Endothelial cell of umbilical vein (primary cell): ENCODE measurements at regions not wholly inside any gene's neighbourhood (a gene's known extent, or its start where the extent isn't known, plus 50 kb on each side); places are given as distances from the start of the nearest gene placed in this dataset.

Experiments used
- BruUV-seq: library from RNA; stranded (reverse); fragments of 400-500 nt; replicated peaks from 2 replicates; lab custom pipeline; 2021; lab: Mats Ljungman, UMichigan
- CTCF ChIA-PET: fragments of 300-600, 350-600 bp; sonication (Branson Sonifier 250); formaldehyde crosslinking; loops from one replicate; lab custom pipeline; 2021; ENCODE audit warnings: antibody characterized with exemption, inconsistent platforms; lab: Charles Lee
- POLR2A ChIA-PET: fragments of 300-600, 350-600 bp; sonication (Branson Sonifier 250); formaldehyde crosslinking; loops from one replicate; lab custom pipeline; 2021; ENCODE audit warnings: antibody characterized with exemption, inconsistent platforms; lab: Charles Lee
- DNase-seq: peaks from one replicate; pipeline ENCODE4 v3.0.0-alpha.2; 2011; ENCODE audit warnings: low read depth, low spot score
- FAIRE-seq: peaks from 2 replicates; lab custom pipeline; 2011; peaks lifted over from hg19 to GRCh38; lab: Jason Lieb, UNC
- H2AFZ ChIP-seq: 2 replicates; pipeline ENCODE4 v1.6.0; 2012; ENCODE audit warnings: low read depth, low read length, control low read depth, inconsistent platforms
- H3K27ac ChIP-seq: 2 replicates; pipeline ENCODE4 v1.5.1; 2011; ENCODE audit warnings: low read depth, mild to moderate bottlenecking, control low read depth, low read length, moderate library complexity; ENCODE audit not compliant: insufficient read depth
- H3K27me3 ChIP-seq, 2 experiments: 2 replicates each; pipeline versions ENCODE4 v1.6.0 to v1.6.1; 2011; ENCODE audit warnings: low read length in 2 of 2, mixed read lengths in 1 of 2; ENCODE audit not compliant: control insufficient read depth in 2 of 2, insufficient read depth in 2 of 2
- H3K36me3 ChIP-seq, 2 experiments: 2 replicates in 1 of 2; 3 replicates in 1 of 2; pipeline ENCODE4 v1.5.1; 2011; ENCODE audit warnings: low read length in 2 of 2, mild to moderate bottlenecking in 1 of 2, moderate library complexity in 1 of 2; ENCODE audit not compliant: control insufficient read depth in 2 of 2, insufficient read depth in 2 of 2; ENCODE audit errors: extremely low read depth in 1 of 2
- H3K4me1 ChIP-seq: 3 replicates; pipeline ENCODE4 v1.5.1; 2011; ENCODE audit warnings: mild to moderate bottlenecking, low read length; ENCODE audit not compliant: control insufficient read depth, insufficient read depth; ENCODE audit errors: extremely low read depth
- H3K4me2 ChIP-seq: 2 replicates; pipeline ENCODE4 v1.6.1; 2011; ENCODE audit warnings: low read length, control low read depth, mixed read lengths; ENCODE audit not compliant: insufficient read depth
- H3K4me3 ChIP-seq, 3 experiments: fragments of 200-600 bp in 1 of 3; sonication (generic), shearing (Covaris generic) in 1 of 3; replicated peaks in 1 of 3; 2 replicates each; pipeline ENCODE4 v1.5.1; 2011 to 2016; ENCODE audit warnings: control low read depth in 3 of 3, low read length in 3 of 3, mild to moderate bottlenecking in 2 of 3, inconsistent platforms in 1 of 3, low read depth in 1 of 3, moderate library complexity in 1 of 3; ENCODE audit not compliant: insufficient read depth in 1 of 3
- H3K79me2 ChIP-seq: 2 replicates; pipeline ENCODE4 v1.6.0; 2012; ENCODE audit warnings: low read length, inconsistent platforms; ENCODE audit not compliant: control insufficient read depth, insufficient read depth
- H3K9ac ChIP-seq: replicated peaks from 2 replicates; pipeline ENCODE3; 2011; ENCODE audit warnings: low read length, control low read depth; ENCODE audit not compliant: insufficient read depth; ENCODE audit errors: extremely low read depth
- H3K9me1 ChIP-seq: replicated peaks from 3 replicates; pipeline ENCODE4 v1.6.0; 2011; ENCODE audit warnings: mild to moderate bottlenecking, low read length; ENCODE audit not compliant: control insufficient read depth, insufficient read depth; ENCODE audit errors: extremely low read depth
- H3K9me3 ChIP-seq: replicated peaks from 2 replicates; pipeline ENCODE4 v1.5.1; 2012; ENCODE audit warnings: low read length, inconsistent platforms; ENCODE audit not compliant: control insufficient read depth, insufficient read depth
- H4K20me1 ChIP-seq: replicated peaks from 2 replicates; pipeline ENCODE3; 2011; ENCODE audit warnings: mild to moderate bottlenecking, low read length; ENCODE audit not compliant: control insufficient read depth, insufficient read depth; ENCODE audit errors: extremely low read depth
- EZH2 ChIP-seq: IDR thresholded peaks from 2 replicates; pipeline ENCODE4 v1.6.1; 2012; ENCODE audit warnings: borderline replicate concordance, low read depth, mild to moderate bottlenecking, moderate library complexity, low read length, inconsistent platforms; ENCODE audit not compliant: severe bottlenecking
- FOS ChIP-seq: IDR thresholded peaks from 2 replicates; pipeline ENCODE4 v1.6.1; 2011; ENCODE audit warnings: mild to moderate bottlenecking, low read length, moderate library complexity, borderline replicate concordance; ENCODE audit not compliant: insufficient read depth
- GATA2 ChIP-seq: IDR thresholded peaks from 2 replicates; pipeline ENCODE4 v1.7.0; 2011; ENCODE audit warnings: low read depth, mild to moderate bottlenecking, moderate library complexity, mixed read lengths, low read length; ENCODE audit not compliant: insufficient read length, insufficient read depth
- JUN ChIP-seq: IDR thresholded peaks from 2 replicates; pipeline ENCODE4 v1.6.1; 2011; ENCODE audit warnings: borderline replicate concordance, low read depth; ENCODE audit not compliant: insufficient read length, insufficient read depth
- MYC ChIP-seq: IDR thresholded peaks from one replicate; pipeline ENCODE4 v1.6.1; 2011; ENCODE audit warnings: mild to moderate bottlenecking, low read depth, low read length
- POLR2A ChIP-seq: IDR thresholded peaks from 2 replicates; pipeline ENCODE4 v1.6.1; 2012; ENCODE audit warnings: low read depth, mild to moderate bottlenecking, control low read depth, low read length
- POLR2AphosphoS5 ChIP-seq: IDR thresholded peaks from 2 replicates; pipeline ENCODE4 v1.6.1; 2012; ENCODE audit warnings: low read depth, mild to moderate bottlenecking, control low read depth, low read length, moderate library complexity; ENCODE audit not compliant: insufficient read depth
- dilution Hi-C: fragments of 300-500 bp; cut with MboI; formaldehyde crosslinking; loops from one replicate; pipeline ENCODE4 v1.15.0; 2019; ENCODE audit warnings: low sequenced_read_pairs; ENCODE audit not compliant: extremely low pct_ligation_motif_present
- intact Hi-C: fragments of 100-400 bp; cut with micrococcal nuclease; formaldehyde crosslinking; loops from one replicate; pipeline ENCODE4 v1.10.0; 2022
- TF ChIP-seq, protein P1 (sequence below), 2 donors: IDR thresholded peaks; 1 replicate in 1 of 2; 2 replicates in 1 of 2; pipeline ENCODE4 v1.5.1; 2011; ENCODE audit warnings: low read length in 2 of 2, mild to moderate bottlenecking in 2 of 2, moderate library complexity in 2 of 2, control low read depth in 1 of 2, inconsistent platforms in 1 of 2, low read depth in 1 of 2; ENCODE audit not compliant: insufficient read depth in 1 of 2; ENCODE audit errors: extremely low read depth in 1 of 2
- TF ChIP-seq, protein P2 (sequence below): IDR thresholded peaks from 2 replicates; pipeline ENCODE4 v1.6.1; 2011; ENCODE audit not compliant: insufficient read depth, insufficient read length

- BruUV-seq, result no TSS peak
- CTCF ChIA-PET, result no interaction called here
- H3K9ac ChIP-seq, result no peak overlapping the region
- dilution Hi-C loops (no loop called here), intact Hi-C loops (no loop called here)
- H3K36me3 ChIP-seq, result no peaks in the 10 kb centered on the region
- H3K4me1 ChIP-seq, result no peaks in the 10 kb centered on the region
- no peak overlapping the region for H3K27ac ChIP-seq
- DNase-seq (no peak), FAIRE-seq (no peak)
- H3K27me3 ChIP-seq, result peaks cover 0 to 5% of the 10 kb centered on the region in 2 experiments
- H3K79me2 ChIP-seq, result no peaks in the 10 kb centered on the region
- no peak overlapping the region for H3K4me2 ChIP-seq
- no peaks in the 10 kb centered on the region for H4K20me1 ChIP-seq
- H2AFZ ChIP-seq, result no peak overlapping the region
- no peak overlapping the region for H3K4me3 ChIP-seq
- POLR2A ChIA-PET, result no interaction called here
- TF ChIP-seq, protein P1, sequence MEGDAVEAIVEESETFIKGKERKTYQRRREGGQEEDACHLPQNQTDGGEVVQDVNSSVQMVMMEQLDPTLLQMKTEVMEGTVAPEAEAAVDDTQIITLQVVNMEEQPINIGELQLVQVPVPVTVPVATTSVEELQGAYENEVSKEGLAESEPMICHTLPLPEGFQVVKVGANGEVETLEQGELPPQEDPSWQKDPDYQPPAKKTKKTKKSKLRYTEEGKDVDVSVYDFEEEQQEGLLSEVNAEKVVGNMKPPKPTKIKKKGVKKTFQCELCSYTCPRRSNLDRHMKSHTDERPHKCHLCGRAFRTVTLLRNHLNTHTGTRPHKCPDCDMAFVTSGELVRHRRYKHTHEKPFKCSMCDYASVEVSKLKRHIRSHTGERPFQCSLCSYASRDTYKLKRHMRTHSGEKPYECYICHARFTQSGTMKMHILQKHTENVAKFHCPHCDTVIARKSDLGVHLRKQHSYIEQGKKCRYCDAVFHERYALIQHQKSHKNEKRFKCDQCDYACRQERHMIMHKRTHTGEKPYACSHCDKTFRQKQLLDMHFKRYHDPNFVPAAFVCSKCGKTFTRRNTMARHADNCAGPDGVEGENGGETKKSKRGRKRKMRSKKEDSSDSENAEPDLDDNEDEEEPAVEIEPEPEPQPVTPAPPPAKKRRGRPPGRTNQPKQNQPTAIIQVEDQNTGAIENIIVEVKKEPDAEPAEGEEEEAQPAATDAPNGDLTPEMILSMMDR (IDR thresholded peaks at IDR 0.05; ENCODE audit: extremely low read depth in 1 of 2, insufficient read depth in 1 of 2, low read depth in 1 of 2, low read length in 2 of 2), result no peak
- no peak for TF ChIP-seq JUN
- H3K9me1 ChIP-seq, result no peaks in the 10 kb centered on the region
- H3K9me3 ChIP-seq, result no peaks in the 10 kb centered on the region
Measured at GRCh38 chr7:45257284-45257683, 99.7 kb downstream of the RAMP3 start.

- H3K9ac ChIP-seq, result no peak overlapping the region
- H3K27me3 ChIP-seq, result peaks cover 0 to 3% of the 10 kb centered on the region in 2 experiments
- TF ChIP-seq JUN (no peak), POLR2AphosphoS5 (no peak), MYC (no peak), GATA2 (no peak), FOS (no peak), EZH2 (no peak), POLR2A (no peak)
- TF ChIP-seq, protein P1 (IDR thresholded peaks at IDR 0.05; ENCODE audit: extremely low read depth in 1 of 2, insufficient read depth in 1 of 2, low read depth in 1 of 2, low read length in 2 of 2), result no peak
- TF ChIP-seq, protein P2, sequence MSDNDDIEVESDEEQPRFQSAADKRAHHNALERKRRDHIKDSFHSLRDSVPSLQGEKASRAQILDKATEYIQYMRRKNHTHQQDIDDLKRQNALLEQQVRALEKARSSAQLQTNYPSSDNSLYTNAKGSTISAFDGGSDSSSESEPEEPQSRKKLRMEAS, result no peak
- no peaks in the 10 kb centered on the region for H4K20me1 ChIP-seq
- no peaks in the 10 kb centered on the region for H3K9me3 ChIP-seq
- dilution Hi-C loops, result no loop called here
- POLR2A ChIA-PET, result no interaction called here
- H3K9me1 ChIP-seq, result no peaks in the 10 kb centered on the region
- no peaks in the 10 kb centered on the region for H3K4me1 ChIP-seq
- no peak overlapping the region for H2AFZ ChIP-seq
- H3K36me3 ChIP-seq, result no peaks in the 10 kb centered on the region
- intact Hi-C loops, result no loop called here
- H3K27ac ChIP-seq, result no peak overlapping the region
- FAIRE-seq (no peak), DNase-seq (no peak)
- BruUV-seq, result no TSS peak
- CTCF ChIA-PET, result interaction anchor here (0.8 to 3.9 kb wide), 9 partner anchors 8 to 405 kb away, joined by 3 to 87 read pairs (median 4); partner anchors contain the start of gene RAMP3
- no peak overlapping the region for H3K4me2 ChIP-seq
- no peak overlapping the region for H3K4me3 ChIP-seq
- no peaks in the 10 kb centered on the region for H3K79me2 ChIP-seq
Measured at GRCh38 chr7:45258533-45259226, 101.1 kb downstream of the RAMP3 start.
